ENCODE measurements at regions not wholly inside any gene's neighbourhood (a gene's known extent, or its start where the extent isn't known, plus 50 kb on each side); places are given as distances from the start of the nearest gene placed in this dataset.

GRCh38 chr11:134759274-134759673 lies 347.2 kb upstream of the B3GAT1 start:
- DNase-seq, result no peak

- DNase-seq, result no peak
These were observed 346.4 kb upstream of the B3GAT1 start for GRCh38 chr11:134758342-134758931.

DNA sequence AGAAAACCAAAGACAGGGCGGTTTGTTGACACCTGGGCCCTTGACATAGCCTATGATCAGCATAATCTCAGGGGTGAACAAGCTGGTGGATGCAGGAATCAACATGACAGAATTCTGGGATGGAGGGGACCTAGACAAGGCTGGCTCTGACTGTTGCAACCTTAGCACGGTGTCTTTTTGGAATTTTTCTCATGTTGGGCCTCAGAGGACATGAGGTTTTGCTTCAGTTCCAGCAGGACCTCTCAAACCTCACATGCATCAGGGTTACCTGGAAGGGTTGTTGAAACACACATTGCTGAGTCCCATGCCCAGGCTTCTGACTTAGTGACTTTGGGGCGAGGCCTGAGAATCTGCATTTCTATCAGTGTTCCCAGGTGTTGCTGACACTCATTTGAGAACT lies 345.6 kb upstream of the B3GAT1 start:
- DNase-seq, result no peak

GRCh38 chr11:134756811-134757540 lies 344.9 kb upstream of the B3GAT1 start:
- DNase-seq, result no peak

GRCh38 chr11:134755535-134755934 lies 343.5 kb upstream of the B3GAT1 start:
- no peak for DNase-seq

DNA sequence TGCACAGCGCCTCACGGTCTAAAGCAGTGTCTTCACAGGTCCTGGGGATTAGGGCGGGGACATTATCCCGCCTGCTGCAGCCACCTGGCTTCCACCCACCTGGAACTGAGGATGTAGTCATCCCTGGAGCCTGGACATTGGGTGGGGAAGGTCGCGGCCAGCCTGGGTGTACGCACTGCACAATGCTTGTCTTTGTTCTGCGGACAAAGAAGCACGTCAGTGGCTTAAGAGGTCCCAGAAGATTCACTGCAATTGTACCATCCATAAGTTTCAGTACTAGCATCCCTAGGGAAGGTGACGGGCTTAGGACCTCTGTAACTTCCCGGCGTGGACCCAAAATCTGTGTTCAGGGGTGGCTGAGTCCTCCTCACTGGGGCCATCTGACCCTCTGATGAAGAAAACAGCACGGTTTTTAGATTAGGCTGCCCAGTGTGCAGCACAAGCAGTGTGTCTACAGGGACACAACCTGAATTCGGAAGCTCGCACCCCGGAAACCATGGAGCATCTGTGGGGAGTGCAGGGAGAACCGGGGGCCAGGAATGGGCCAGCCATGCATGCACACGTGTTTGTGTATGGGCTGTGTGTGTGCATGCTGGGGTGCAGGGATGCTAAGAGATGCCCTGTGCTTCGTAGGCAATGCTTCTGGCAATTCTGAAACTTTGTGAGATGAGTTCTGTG lies 342.6 kb upstream of the B3GAT1 start:
- DNase-seq, result no peak

- no peak for DNase-seq
These were observed 341.9 kb upstream of the B3GAT1 start for GRCh38 chr11:134753771-134754520.

- no peak for DNase-seq
These were observed 341.1 kb upstream of the B3GAT1 start for GRCh38 chr11:134752964-134753770.

DNA sequence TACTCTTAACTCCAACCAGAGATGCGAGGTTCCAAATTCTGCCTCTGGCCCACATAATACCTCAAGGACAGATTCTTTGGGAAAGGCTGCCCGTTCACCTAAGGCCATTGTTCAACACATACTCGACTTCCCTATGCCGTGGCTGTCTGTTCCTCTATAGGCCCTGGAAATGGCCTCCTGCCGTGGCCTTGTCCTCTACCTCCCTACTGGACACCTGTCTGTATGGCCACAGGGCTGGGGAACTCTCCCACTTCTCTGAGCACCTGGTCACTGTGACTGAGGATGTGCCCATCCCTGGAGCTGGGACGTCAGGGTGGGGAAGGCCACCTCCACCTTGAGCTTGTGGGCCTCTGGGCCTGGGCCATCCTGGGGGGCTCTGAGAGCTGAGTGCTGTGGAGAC lies 340.5 kb upstream of the B3GAT1 start:
- no peak for DNase-seq

GRCh38 chr11:134751766-134752165 lies 339.7 kb upstream of the B3GAT1 start:
- DNase-seq, result no peak

GRCh38 chr11:134751031-134751585 lies 339.1 kb upstream of the B3GAT1 start:
- no peak for DNase-seq

GRCh38 chr11:134750619-134751018 lies 338.6 kb upstream of the B3GAT1 start:
- DNase-seq, result no peak

DNA sequence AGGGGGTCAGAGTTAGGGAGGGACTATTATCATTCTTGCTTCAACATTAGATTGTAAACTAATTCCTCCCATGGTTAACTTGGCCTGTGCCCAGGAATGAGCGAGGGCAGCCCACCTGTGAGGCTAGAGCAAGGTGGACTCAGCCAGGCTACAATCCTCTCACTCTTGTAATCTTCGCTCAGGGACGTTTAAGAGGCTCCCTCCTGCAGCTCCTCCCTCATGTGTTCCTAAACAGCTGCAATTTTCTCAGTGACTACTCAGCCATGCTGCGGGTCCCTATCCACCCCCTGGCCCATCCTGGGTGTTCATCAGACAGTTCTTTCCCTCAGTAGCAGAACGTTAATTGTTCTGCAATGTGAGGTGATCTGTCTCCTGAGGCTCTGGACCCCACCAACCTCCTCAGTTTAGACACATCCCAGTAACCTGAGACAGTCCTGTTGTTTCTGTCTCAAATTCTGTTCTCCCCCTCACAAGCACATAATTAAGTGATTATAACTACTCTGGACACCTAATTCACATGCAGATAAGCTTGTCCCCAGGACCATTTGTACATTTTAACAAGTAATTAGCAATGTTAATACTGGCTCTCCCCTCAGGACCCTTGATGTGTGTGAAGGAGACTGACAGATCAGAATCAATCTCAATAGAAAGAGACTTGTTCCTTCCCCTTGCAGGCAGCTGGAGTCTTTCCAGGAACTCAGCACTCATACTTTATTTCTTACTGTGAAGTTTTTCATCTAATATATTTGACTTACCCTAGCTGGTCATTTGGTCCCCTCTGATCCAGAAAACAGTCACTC lies 337.2 kb upstream of the B3GAT1 start:
- DNase-seq, result no peak

GRCh38 chr11:134746609-134747008 lies 334.6 kb upstream of the B3GAT1 start:
- DNase-seq, result no peak

DNA sequence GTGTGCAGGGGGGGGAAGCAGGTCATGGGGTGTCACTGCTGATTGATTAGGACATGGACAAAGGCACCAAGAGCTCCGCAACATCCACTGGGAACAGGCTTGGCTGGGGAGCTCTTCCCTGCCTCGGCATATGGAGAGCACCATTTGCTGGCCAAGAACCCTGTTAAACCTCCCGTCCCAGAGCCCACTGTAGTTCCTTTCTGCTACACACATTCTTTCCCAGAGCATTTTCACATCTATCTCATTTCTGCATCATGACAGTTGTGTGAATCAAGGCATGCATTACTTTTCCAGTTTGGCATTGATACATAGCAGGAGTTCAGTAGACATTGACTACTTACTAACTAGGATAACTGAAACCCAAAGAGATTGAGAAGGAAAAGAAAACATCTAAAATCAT lies 333.4 kb upstream of the B3GAT1 start:
- DNase-seq, result no peak

DNA sequence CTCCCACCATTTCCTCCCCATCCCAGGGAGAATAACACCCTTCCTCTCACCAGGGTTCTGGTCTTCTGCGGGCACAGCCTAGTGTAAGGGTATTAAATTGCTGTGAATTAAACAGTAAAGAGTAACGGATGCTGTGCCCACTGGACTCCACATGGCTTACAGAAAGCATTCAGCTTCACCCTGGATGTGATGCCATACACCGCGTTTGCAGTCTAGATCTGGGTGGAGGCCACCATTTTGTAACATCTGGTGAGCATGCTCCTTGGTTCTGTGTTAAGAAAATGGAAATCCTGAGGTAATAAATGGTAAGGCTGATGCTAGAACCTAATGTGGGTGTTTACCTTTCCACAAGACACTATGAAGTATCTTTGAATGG lies 331.8 kb upstream of the B3GAT1 start:
- no peak for DNase-seq

GRCh38 chr11:134742956-134743819 lies 331.1 kb upstream of the B3GAT1 start:
- DNase-seq, result no peak

DNA sequence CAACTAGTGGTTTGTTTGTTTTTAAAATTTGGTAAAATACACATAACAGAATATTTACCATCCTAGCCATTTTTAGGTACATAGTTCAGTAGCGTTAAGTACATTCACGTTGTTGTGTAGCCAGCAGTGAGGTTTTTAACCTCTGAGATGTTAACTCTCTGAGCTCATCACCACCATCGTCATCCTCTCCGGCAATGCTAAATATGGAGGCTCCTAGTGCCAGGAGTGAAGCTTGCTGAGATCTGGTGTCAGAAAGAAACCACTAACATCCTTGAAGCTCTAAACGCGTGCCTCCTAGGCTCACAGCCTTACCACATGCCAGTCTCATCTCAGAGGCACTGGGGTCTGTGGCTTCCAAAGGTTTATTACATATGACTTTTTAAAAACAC lies 330.2 kb upstream of the B3GAT1 start:
- no peak for DNase-seq

GRCh38 chr11:134741453-134742223 lies 329.6 kb upstream of the B3GAT1 start:
- DNase-seq, result no peak
